ENCODE measurements at regions not wholly inside any gene's neighbourhood (a gene's known extent, or its start where the extent isn't known, plus 50 kb on each side); places are given as distances from the start of the nearest gene placed in this dataset.
"Not testable (repeated sequence)": the region's sequence is repeated elsewhere in the genome, so short reads cannot be mapped to it uniquely, and the experiment has no call there.

GRCh38 chr14:23898359-23898758, 55.2 kb upstream of the DHRS4 start:
- not testable (repeated sequence) for TF ChIP-seq POLR2A (IDR thresholded peaks at IDR 0.05; ENCODE audit: low read depth, low read length); ELK1 (IDR thresholded peaks at IDR 0.05; ENCODE audit: borderline replicate concordance, low read depth, low read length); CHD1 (IDR thresholded peaks at IDR 0.05; ENCODE audit: low read depth, low read length); MAFK (IDR thresholded peaks at IDR 0.05; ENCODE audit: low read depth, low read length)
- TF ChIP-seq, protein P1, sequence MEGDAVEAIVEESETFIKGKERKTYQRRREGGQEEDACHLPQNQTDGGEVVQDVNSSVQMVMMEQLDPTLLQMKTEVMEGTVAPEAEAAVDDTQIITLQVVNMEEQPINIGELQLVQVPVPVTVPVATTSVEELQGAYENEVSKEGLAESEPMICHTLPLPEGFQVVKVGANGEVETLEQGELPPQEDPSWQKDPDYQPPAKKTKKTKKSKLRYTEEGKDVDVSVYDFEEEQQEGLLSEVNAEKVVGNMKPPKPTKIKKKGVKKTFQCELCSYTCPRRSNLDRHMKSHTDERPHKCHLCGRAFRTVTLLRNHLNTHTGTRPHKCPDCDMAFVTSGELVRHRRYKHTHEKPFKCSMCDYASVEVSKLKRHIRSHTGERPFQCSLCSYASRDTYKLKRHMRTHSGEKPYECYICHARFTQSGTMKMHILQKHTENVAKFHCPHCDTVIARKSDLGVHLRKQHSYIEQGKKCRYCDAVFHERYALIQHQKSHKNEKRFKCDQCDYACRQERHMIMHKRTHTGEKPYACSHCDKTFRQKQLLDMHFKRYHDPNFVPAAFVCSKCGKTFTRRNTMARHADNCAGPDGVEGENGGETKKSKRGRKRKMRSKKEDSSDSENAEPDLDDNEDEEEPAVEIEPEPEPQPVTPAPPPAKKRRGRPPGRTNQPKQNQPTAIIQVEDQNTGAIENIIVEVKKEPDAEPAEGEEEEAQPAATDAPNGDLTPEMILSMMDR (conservative IDR thresholded peaks at IDR 0.05; ENCODE audit: low read depth, low read length) = not testable (repeated sequence)

Measured in IMR-90 (cell line).